B cell (primary cell): ENCODE measurements at regions not wholly inside any gene's neighbourhood (a gene's known extent, or its start where the extent isn't known, plus 50 kb on each side); places are given as distances from the start of the nearest gene placed in this dataset.

Experiments
- ATAC-seq: fragments of 200-7000 bp; cut with Tn5 transposase; one replicate; pipeline ENCODE4 v1.10.0; 2021; ENCODE audit warnings: low read depth, mild to moderate bottlenecking, moderate number of reproducible peaks, moderate library complexity
- CTCF ChIA-PET: fragments of 350-600 bp; sonication (Branson Sonifier 250); formaldehyde crosslinking; loops from one replicate; lab custom pipeline; 2021; ENCODE audit warnings: antibody characterized with exemption, inconsistent platforms; lab: Charles Lee
- POLR2A ChIA-PET: fragments of 350-600 bp; sonication (Branson Sonifier 250); formaldehyde crosslinking; loops from one replicate; lab custom pipeline; 2021; ENCODE audit warnings: antibody characterized with exemption; lab: Charles Lee
- DNase-seq: peaks from one replicate; pipeline ENCODE4 v3.0.0; 2013
- H2AFZ ChIP-seq: 2 replicates; pipeline ENCODE4 v1.6.1; 2012; ENCODE audit warnings: mild to moderate bottlenecking, low read depth, low read length; ENCODE audit not compliant: insufficient read depth, poor library complexity, severe bottlenecking
- H3K27ac ChIP-seq, 2 donors: 1 replicate in 1 of 2; 2 replicates in 1 of 2; pipeline ENCODE4 v1.5.1; 2012 to 2013; ENCODE audit warnings: low read length in 2 of 2, mild to moderate bottlenecking in 2 of 2, moderate library complexity in 1 of 2
- H3K27me3 ChIP-seq, 4 experiments: fragments of 200-600 bp in 1 of 4; sonication (generic) in 1 of 4; replicated peaks in 1 of 4; 1 replicate in 2 of 4; 2 replicates in 2 of 4; pipeline versions ENCODE4 v1.6.1 to v1.7.0; 2013 to 2016; ENCODE audit warnings: low read length in 3 of 4, mild to moderate bottlenecking in 2 of 4, mixed read lengths in 1 of 4, moderate library complexity in 1 of 4; ENCODE audit not compliant: insufficient read depth in 4 of 4, control insufficient read depth in 3 of 4; ENCODE audit errors: control extremely low read depth in 1 of 4
- H3K36me3 ChIP-seq, 2 experiments: replicated peaks in 1 of 2; 1 replicate in 1 of 2; 2 replicates in 1 of 2; pipeline versions ENCODE4 v1.6.1 to v1.7.1; 2013; ENCODE audit warnings: low read length in 1 of 2; ENCODE audit not compliant: insufficient read depth in 2 of 2, control insufficient read depth in 1 of 2; ENCODE audit errors: control extremely low read depth in 1 of 2, extremely low read depth in 1 of 2
- H3K4me1 ChIP-seq, 2 donors: fragments of 200-600 bp in 1 of 2; sonication (generic) in 1 of 2; 1 replicate in 1 of 2; 2 replicates in 1 of 2; pipeline versions ENCODE4 v1.5.1 to v1.6.1; 2013 to 2017; ENCODE audit warnings: low read length in 2 of 2; ENCODE audit not compliant: control insufficient read depth in 2 of 2, insufficient read depth in 2 of 2
- H3K4me2 ChIP-seq: replicated peaks from 2 replicates; pipeline ENCODE3; 2012; ENCODE audit warnings: mild to moderate bottlenecking, low read depth, low read length; ENCODE audit not compliant: poor library complexity, severe bottlenecking
- H3K4me3 ChIP-seq, 5 experiments: fragments of 200-600 bp in 1 of 5; sonication (generic) in 1 of 5; 1 replicate in 3 of 5; 2 replicates in 2 of 5; pipeline versions ENCODE4 v1.5.1 to v1.7.0; 2011 to 2016; ENCODE audit warnings: low read length in 4 of 5, mild to moderate bottlenecking in 4 of 5, low read depth in 2 of 5, control low read depth in 1 of 5, moderate library complexity in 1 of 5; ENCODE audit not compliant: insufficient read depth in 1 of 5; ENCODE audit errors: control extremely low read depth in 1 of 5, extremely low read depth in 1 of 5
- H3K79me2 ChIP-seq: fragments of 200-600 bp; sonication (generic); one replicate; pipeline ENCODE4 v1.6.0; 2016; ENCODE audit warnings: low read length; ENCODE audit not compliant: control insufficient read depth, insufficient read depth
- H3K9ac ChIP-seq: fragments of 200-600 bp; sonication (generic); 2 replicates; pipeline ENCODE4 v1.6.1; 2017; ENCODE audit warnings: mild to moderate bottlenecking, low read length, moderate library complexity
- H3K9me3 ChIP-seq, 3 donors: one replicate each; pipeline versions ENCODE4 v1.6.1 to v1.7.1; 2013; ENCODE audit warnings: low read length in 2 of 3; ENCODE audit not compliant: control insufficient read depth in 2 of 3, insufficient read depth in 1 of 3; ENCODE audit errors: control extremely low read depth in 1 of 3
- H4K20me1 ChIP-seq: 2 replicates; pipeline ENCODE4 v1.6.0; 2012; ENCODE audit warnings: mild to moderate bottlenecking, low read length; ENCODE audit not compliant: insufficient read depth, control insufficient read depth, poor library complexity, severe bottlenecking
- H3K27ac Mint-ChIP-seq: one replicate; pipeline ENCODE4 v1.8.0; 2021; ENCODE audit warnings: mixed read lengths
- H3K27me3 Mint-ChIP-seq: one replicate; pipeline ENCODE4 v1.8.0; 2021; ENCODE audit warnings: mixed read lengths
- H3K4me1 Mint-ChIP-seq: one replicate; pipeline ENCODE4 v1.8.0; 2021; ENCODE audit warnings: mixed read lengths
- H3K4me3 Mint-ChIP-seq: one replicate; pipeline ENCODE4 v1.8.0; 2021; ENCODE audit warnings: mixed read lengths
- H3K9me3 Mint-ChIP-seq: one replicate; pipeline ENCODE4 v1.8.0; 2022; ENCODE audit warnings: mixed read lengths; ENCODE audit not compliant: insufficient read depth
- EZH2 ChIP-seq: IDR thresholded peaks from 2 replicates; pipeline ENCODE4 v1.6.1; 2012; ENCODE audit warnings: borderline replicate concordance, low read depth, mild to moderate bottlenecking, moderate library complexity, low read length; ENCODE audit not compliant: insufficient read depth, poor library complexity, severe bottlenecking
- WGBS: methylation state at CpG from one replicate; pipeline ENCODE4 v1.1.5; 2013; ENCODE audit warnings: missing lambda C conversion rate; ENCODE audit not compliant: insufficient coverage; 5-methylcytosine and 5-hydroxymethylcytosine counted together
- intact Hi-C: fragments of 100-400 bp; cut with micrococcal nuclease; formaldehyde crosslinking; loops from one replicate; pipeline ENCODE4 v1.10.0; 2022
- TF ChIP-seq, protein P1 (sequence below): fragments of 200-600 bp; IDR thresholded peaks from one replicate; pipeline ENCODE4 v1.8.0; 2022; ENCODE audit warnings: antibody characterized with exemption, mild to moderate bottlenecking

DNA sequence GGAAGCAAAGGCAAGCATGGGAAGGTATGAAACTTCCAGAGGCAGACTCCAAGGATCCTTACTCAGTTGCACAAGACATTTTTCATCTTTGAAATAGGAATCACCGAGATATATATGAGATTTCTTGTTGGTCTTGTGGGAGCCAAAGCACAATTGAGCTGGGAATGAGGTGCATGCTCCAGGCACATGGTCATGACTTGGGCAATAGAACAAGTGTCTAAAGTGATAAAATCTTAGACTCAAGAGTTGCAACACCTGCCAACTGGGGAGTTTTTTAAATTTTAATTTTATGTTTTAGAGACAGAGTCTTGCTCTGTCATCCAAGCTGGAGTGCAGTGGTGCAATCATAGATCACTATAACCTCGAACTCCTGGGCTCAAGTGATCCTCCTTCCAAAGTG lies 169.5 kb upstream of the ADCY1 start:
- Histone ChIP-seq H3K4me2 (no peak overlapping the region), H3K79me2 (no peaks in the 10 kb centered on the region), H2AFZ (no peak overlapping the region), H3K4me1 (no peaks in the 10 kb centered on the region), H3K36me3 (no peaks in the 10 kb centered on the region), H3K4me3 (no peak overlapping the region), H3K9ac (no peak overlapping the region), H3K27me3 (no peaks in the 10 kb centered on the region), H3K9me3 (peaks cover 0 to 7% (median 0%) of the 10 kb centered on the region in 3 donors), H3K27ac (no peak overlapping the region), H4K20me1 (no peaks in the 10 kb centered on the region)
- no peak for ATAC-seq
- CTCF ChIA-PET, result no interaction called here
- no peak for TF ChIP-seq EZH2
- TF ChIP-seq, protein P1, sequence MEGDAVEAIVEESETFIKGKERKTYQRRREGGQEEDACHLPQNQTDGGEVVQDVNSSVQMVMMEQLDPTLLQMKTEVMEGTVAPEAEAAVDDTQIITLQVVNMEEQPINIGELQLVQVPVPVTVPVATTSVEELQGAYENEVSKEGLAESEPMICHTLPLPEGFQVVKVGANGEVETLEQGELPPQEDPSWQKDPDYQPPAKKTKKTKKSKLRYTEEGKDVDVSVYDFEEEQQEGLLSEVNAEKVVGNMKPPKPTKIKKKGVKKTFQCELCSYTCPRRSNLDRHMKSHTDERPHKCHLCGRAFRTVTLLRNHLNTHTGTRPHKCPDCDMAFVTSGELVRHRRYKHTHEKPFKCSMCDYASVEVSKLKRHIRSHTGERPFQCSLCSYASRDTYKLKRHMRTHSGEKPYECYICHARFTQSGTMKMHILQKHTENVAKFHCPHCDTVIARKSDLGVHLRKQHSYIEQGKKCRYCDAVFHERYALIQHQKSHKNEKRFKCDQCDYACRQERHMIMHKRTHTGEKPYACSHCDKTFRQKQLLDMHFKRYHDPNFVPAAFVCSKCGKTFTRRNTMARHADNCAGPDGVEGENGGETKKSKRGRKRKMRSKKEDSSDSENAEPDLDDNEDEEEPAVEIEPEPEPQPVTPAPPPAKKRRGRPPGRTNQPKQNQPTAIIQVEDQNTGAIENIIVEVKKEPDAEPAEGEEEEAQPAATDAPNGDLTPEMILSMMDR, result no peak
- Mint-ChIP-seq H3K27ac (no peak overlapping the region), H3K4me1 (no peaks in the 10 kb centered on the region), H3K9me3 (peaks cover 3% of the 10 kb centered on the region), H3K4me3 (no peak overlapping the region), H3K27me3 (peaks cover 7% of the 10 kb centered on the region)
- DNase-seq, result no peak
- 89% methylated on average over 1 of the region's 2 CpGs for WGBS
- intact Hi-C loops, result no loop called here
- POLR2A ChIA-PET, result no interaction called here

DNA sequence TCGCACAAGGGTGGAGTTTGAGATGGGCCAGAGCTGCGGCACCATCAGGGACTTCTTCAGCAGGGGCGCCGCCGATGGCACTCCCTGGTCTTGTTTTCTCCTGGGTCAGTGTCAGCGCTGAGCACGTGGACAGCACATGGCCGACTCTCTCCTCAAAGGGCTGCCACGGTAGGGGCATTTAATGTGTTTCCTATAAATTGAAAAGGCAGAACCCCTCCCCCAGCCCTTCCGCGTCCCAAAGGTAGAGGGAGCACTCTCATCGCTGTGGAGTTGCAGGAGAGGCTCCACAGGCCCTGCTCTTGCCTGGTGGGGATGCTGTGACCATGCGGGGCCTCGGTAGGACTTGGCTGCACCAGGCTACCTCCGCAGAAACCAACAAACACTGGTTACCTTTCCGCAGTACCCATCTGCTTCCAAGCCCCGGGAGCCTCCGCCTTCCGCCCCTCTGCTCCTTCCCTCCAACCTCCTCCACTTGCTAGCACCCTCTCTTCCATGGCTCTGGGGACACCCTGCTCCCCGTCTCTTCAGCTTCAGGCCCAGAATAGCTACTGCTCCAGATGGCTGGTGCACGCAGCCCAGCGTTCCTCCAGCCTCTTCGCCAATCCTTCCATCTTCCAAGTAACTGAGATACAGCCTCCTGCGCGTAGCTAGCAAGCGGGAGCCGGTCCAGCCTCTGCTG lies 166.3 kb upstream of the ADCY1 start:
- Mint-ChIP-seq H3K27ac (no peak overlapping the region), H3K4me1 (no peaks in the 10 kb centered on the region), H3K9me3 (peaks cover 7% of the 10 kb centered on the region), H3K27me3 (peaks cover 7% of the 10 kb centered on the region), H3K4me3 (no peak overlapping the region)
- H3K9ac ChIP-seq, result no peak overlapping the region
- TF ChIP-seq EZH2, result no peak
- TF ChIP-seq, protein P1, result no peak
- peaks cover 0 to 23% (median 0%) of the 10 kb centered on the region in 3 donors for H3K9me3 ChIP-seq
- ATAC-seq (no peak), DNase-seq (no peak)
- ChIA-PET CTCF (no interaction called here), POLR2A (no interaction called here)
- no peaks in the 10 kb centered on the region for H3K4me1 ChIP-seq
- H3K4me3 ChIP-seq, result no peak overlapping the region
- H3K79me2 ChIP-seq, result no peaks in the 10 kb centered on the region
- no peak overlapping the region for H3K4me2 ChIP-seq
- no peaks in the 10 kb centered on the region for H3K27me3 ChIP-seq
- no peak overlapping the region for H3K27ac ChIP-seq
- no peak overlapping the region for H2AFZ ChIP-seq
- intact Hi-C loops, result no loop called here
- no peaks in the 10 kb centered on the region for H3K36me3 ChIP-seq
- H4K20me1 ChIP-seq, result no peaks in the 10 kb centered on the region
- WGBS, result 82% methylated on average over 23 of the region's 27 CpGs
